Fibroblast of lung (primary cell): ENCODE measurements at regions not wholly inside any gene's neighbourhood (a gene's known extent, or its start where the extent isn't known, plus 50 kb on each side); places are given as distances from the start of the nearest gene placed in this dataset.

ENCODE experiments used
- CTCF ChIP-seq, 2 donors: IDR thresholded peaks in 1 of 2; conservative IDR thresholded peaks in 1 of 2; 1 replicate in 1 of 2; 2 replicates in 1 of 2; pipeline ENCODE4 v1.5.1; 2011 to 2012; ENCODE audit warnings: low read length in 2 of 2, control low read depth in 1 of 2, inconsistent platforms in 1 of 2, low read depth in 1 of 2, mild to moderate bottlenecking in 1 of 2
- EZH2 ChIP-seq: IDR thresholded peaks from 2 replicates; pipeline ENCODE4 v1.5.1; 2012; ENCODE audit warnings: low read length, control low read depth, mild to moderate bottlenecking; ENCODE audit errors: missing control alignments

GRCh38 chr2:143905587-143905986 is 614.3 kb downstream of the ZEB2 start:
- TF ChIP-seq CTCF (conservative IDR thresholded peaks at IDR 0.05 in 1 of 2, IDR thresholded peaks at IDR 0.05 in 1 of 2; ENCODE audit: low read depth in 1 of 2, low read length in 2 of 2) (no peak), EZH2 (no peak)
